Activated effector memory CD4-positive, alpha-beta T cell treated with anti-CD3 and anti-CD28 coated beads, Interleukin-2, amount 50 U/mL, for 16 hours (primary cell): ENCODE measurements at regions not wholly inside any gene's neighbourhood (a gene's known extent, or its start where the extent isn't known, plus 50 kb on each side); places are given as distances from the start of the nearest gene placed in this dataset.

Experiments used
- DNase-seq: peaks from one replicate; pipeline ENCODE4 v3.0.0-alpha.2; 2020

GRCh38 chr11:129290966-129291365 is 84.7 kb upstream of the BARX2 start:
- no peak for DNase-seq

- DNase-seq, result no peak
Observed at GRCh38 chr11:129289350-129290040, 86.2 kb upstream of the BARX2 start.

GRCh38 chr11:129287920-129288319 is 87.7 kb upstream of the BARX2 start:
- DNase-seq, result no peak

GRCh38 chr11:129286813-129287212 is 88.8 kb upstream of the BARX2 start:
- no peak for DNase-seq

- DNase-seq, result no peak
Observed at GRCh38 chr11:129285402-129285786, 90.3 kb upstream of the BARX2 start.

GRCh38 chr11:129283141-129283540 is 91.0 kb upstream of the ARHGAP32 start:
- no peak for DNase-seq

GRCh38 chr11:129282634-129283033 is 90.5 kb upstream of the ARHGAP32 start:
- DNase-seq, result no peak

- DNase-seq, result no peak
Observed at GRCh38 chr11:129281471-129282415, 89.6 kb upstream of the ARHGAP32 start.

GRCh38 chr11:129280027-129280811 is 88.1 kb upstream of the ARHGAP32 start:
- DNase-seq, result peak; percentile 63

GRCh38 chr11:129279326-129280026 is 87.4 kb upstream of the ARHGAP32 start:
- DNase-seq, result peak; percentile 86

- DNase-seq, result peak; percentile 62
Observed at GRCh38 chr11:129278586-129279319, 86.6 kb upstream of the ARHGAP32 start.

GRCh38 chr11:129277198-129277843 is 85.2 kb upstream of the ARHGAP32 start:
- DNase-seq, result no peak

GRCh38 chr11:129275828-129276227 is 83.7 kb upstream of the ARHGAP32 start:
- no peak for DNase-seq

GRCh38 chr11:129273944-129274711 is 82.0 kb upstream of the ARHGAP32 start:
- DNase-seq, result no peak

- DNase-seq, result no peak
Observed at GRCh38 chr11:129273322-129273721, 81.2 kb upstream of the ARHGAP32 start.

GRCh38 chr11:129271030-129271429 is 78.9 kb upstream of the ARHGAP32 start:
- DNase-seq, result no peak

GRCh38 chr11:129270446-129270845 is 78.3 kb upstream of the ARHGAP32 start:
- no peak for DNase-seq

- DNase-seq, result no peak
Observed at GRCh38 chr11:129268371-129268770, 76.2 kb upstream of the ARHGAP32 start.

- DNase-seq, result no peak
Observed at GRCh38 chr11:129267716-129268115, 75.6 kb upstream of the ARHGAP32 start.

- no peak for DNase-seq
Observed at GRCh38 chr11:129266536-129266935, 74.4 kb upstream of the ARHGAP32 start.
